Activated CD4-positive, alpha-beta T cell treated with anti-CD3 and anti-CD28 coated beads for 1 hour (primary cell): ENCODE measurements at regions not wholly inside any gene's neighbourhood (a gene's known extent, or its start where the extent isn't known, plus 50 kb on each side); places are given as distances from the start of the nearest gene placed in this dataset.
"Not testable (repeated sequence)": the region's sequence is repeated elsewhere in the genome, so short reads cannot be mapped to it uniquely, and the experiment has no call there.

Experiments used
- DNase-seq: peaks from one replicate; pipeline ENCODE4 v3.0.0-alpha.2; 2020

DNA sequence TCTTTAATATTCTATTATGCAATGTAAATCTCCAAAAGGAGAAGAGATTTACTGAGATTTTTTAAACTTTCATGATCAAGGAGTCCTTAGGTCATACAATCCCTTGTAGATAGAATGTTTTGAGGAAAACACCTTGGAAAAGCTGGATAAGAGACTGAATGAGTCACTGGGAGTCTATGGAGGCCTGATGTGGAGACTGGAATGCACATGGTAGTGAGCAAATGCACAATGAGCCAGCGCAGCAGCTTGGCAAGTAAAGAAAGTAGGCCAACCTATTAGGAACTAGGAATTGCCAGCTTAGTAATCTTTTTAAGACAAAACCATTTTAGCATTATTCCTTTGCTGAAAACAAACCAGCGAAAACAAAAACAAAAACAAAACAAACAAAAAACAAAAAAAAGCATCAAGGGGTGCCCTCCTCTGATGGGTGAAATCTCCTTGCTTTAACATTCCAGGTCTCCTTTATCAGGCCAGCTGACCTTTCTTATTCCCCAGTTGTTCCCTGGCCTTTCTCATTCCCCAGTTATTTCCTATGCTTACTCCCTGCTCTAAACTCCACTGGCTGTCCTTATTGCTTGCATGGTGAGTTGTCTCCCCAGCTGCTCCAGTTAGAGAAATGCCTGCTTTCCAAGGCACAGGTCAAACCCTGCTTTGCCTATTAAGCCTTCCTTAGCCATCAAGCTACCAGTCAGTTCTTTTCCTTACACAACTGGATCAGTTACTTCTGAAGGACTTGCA, 135.8 kb downstream of the PLCE1 start:
- no peak for DNase-seq

DNA sequence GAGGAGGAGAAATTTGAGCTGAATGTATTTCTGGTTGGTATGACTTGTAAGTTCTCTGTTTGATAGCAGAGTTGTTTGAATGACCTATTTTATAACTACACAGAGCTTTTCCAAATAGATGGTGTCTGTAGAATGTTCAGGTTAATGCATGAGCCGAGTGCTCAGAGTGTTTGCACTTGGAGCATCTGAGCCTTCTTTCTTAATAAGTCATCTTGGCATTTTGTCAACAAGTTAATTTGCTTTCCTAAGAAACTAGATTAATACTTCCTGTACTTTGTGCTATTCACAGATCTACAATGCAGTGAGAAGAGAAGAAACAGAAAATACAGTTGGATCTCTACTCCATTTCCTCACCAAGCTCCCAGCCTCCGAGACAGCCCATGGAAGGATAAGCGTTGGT, 138.2 kb downstream of the PLCE1 start:
- DNase-seq: no peak

DNA sequence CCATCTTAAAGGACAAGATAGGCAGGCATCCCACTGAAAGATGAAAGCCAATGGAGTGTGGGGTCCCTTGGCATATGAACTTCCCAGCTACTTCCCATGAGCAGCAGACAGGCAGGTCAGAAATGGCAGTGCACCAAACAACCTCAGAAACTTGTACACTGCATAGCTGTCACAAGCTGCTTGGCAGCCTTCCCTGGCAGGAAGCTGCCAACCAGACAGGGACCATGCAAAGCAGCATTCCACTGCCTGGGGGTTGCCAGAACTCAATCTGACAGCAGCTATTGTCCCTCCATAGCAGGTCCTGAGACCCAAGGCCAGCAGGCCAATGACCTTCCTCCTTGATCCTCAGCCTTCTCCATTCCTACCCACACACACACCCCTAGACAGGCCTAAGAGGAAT, 139.5 kb downstream of the PLCE1 start:
- no peak for DNase-seq

DNA sequence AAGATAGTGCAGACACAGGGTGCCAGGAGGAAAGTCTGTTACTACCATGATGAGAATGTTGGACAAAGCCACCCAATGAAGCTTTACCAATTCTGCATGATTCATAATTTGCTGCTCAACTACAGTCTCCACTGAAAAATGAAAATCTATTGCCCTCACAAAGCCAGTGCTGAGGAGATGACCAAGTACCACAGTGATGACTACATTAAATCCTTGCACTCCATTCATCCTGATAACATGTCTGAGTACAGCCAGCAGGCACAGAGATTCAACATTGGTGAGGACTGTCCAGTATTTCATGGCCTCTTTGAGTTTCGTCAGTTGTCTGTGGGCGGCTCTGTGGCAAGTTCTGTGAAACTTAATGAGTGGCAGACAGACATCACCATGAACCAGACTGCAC, 144.0 kb downstream of the PLCE1 start:
- no peak for DNase-seq

DNA sequence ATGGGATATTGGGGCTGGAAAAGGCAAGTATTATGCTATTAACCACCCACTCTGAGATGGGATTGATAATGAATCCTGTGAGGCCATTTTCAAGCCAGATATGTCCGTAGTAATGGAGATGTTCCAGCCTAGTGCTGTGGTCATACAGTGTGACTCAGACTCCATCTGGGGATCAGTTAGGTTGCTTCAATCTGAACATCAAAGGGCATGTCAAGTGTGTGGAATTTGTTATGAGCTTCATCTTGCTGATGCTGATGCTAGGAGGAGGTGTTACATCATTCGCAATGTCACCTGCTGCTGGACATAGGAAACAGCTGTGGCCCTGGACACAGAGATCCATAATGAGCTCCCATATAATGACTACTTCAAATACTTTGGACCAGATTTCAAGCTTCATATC, 144.7 kb downstream of the PLCE1 start:
- no peak for DNase-seq

DNA sequence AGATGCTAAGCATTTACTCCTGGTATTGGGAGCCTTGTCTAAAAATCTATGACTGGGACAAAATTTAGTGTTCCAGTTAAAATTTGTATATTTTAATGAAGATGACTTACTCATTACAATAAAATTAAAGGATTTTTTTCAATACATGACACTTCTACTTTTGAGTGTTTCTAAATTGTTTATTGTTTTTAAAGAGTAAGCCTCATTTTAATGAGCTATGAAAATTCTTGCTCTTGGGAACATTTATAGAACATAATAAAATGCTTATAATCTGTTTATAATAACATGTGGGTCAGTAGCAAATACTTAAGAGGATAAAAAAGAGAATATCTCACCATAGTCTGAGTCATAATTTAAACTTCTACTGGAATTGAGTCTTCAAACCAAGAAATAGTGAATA, 149.5 kb downstream of the PLCE1 start:
- DNase-seq: no peak

DNA sequence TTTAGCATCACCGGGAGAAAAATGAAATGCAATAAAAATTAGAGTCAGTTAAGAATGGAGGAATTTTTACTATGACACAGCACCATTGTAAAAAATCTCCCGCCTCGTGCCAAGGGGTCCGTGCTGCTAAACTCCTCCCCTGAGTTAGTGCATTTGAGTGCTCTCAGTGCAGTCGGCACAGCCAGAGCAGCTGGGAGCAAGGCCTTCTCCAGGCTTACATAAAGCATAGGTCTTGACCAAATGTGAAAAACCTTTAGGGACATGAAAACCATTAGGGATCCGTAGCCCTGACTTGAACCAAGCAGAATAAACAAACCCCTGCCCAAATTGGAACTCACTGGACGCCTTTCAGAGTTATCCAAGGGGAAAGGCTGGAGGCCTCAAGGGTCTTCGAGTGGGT, 152.6 kb downstream of the PLCE1 start:
- no peak for DNase-seq

DNA sequence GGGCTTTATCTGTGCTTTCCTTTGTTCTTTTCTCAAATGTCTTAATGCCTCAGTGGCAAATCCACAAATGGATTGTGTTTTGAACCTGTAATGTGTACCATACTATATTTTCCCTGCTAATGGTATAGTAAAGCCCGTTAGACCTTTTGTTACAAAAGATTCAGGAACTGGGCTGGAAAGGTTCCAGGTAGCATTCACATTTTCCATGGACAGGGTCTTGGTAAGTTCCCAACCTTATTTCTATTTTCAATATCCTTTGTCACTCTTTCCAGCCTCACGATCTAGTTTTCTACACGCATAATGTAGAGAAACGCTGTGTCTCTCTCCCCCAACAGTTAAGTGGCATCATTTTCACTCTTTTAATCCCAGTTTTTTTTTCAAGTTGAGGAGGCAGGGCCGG, 153.0 kb downstream of the PLCE1 start:
- no peak for DNase-seq

DNA sequence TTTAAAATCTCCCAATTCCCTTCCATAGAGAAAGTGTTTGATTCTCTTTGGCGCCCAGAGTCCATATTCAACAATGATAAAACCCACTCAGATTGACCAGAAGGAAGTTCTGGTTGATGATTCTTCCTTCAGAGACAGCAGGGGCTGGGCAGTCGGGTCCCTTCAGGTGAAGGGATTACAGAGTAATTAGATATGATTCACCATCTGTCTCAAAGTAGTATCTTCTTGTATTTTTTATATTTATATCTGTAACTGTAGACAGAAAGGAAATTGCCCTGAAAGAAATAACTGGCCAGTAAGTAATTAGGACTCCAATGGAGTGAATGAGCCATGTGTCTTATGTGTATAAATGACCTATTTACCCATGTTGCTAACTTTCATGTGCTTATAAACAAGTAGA, 156.0 kb downstream of the PLCE1 start:
- no peak for DNase-seq

DNA sequence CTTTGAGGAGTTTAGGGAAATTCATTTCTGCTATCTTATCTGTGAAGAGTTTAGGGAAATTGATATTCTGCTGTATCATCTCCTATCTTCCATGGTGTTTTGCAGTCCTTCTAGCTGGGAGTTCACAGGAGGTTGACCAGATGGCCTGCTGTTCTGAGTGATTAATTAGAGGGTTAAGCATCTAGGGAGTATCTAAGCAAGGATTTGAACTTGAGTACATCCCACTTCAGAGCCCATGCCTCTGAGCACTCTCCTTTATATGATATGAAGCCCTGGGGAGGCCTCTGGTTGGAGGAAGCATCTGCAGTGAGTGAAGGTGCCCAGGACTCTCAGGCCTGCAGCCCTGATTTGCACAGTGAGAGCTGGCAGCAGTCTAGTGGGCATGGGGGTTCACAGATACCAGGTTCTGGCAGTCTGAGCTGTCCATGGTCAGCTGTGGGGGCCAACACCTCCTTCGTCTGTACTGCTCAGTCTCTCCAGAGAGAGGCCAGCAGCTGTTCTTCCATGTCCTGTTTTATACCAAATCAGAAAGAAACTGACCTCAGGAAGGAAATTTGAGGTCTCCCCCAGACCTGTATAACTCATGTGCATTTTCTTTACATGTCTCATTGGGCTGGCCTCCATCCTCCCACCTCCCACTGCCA, 156.9 kb downstream of the PLCE1 start:
- no peak for DNase-seq

DNA sequence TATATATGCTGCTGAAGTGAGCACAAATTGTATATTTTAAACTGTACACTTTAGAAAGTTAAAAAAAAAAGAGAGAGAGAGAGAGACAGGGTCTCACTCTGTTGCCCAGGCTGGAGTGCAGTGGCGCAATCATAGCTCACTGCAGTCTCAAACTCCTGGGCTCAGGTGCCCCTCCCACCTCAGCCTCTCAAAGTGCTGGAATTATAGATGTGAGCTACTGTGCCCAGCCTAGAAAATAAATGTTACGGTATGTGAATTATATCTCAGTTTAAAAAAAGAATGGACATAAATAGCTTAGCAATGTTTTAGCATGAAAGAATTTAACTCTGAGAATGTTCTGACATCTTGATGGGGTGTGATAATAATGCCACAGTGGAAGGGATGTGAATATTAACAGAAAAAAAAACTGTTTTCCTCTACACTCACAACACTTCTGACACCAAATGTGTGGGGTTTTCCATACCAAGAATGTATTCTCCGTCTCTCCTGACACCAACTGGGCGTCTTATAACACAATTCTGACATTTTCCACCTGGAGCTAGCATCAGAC, 162.1 kb downstream of the PLCE1 start:
- no peak for DNase-seq

DNA sequence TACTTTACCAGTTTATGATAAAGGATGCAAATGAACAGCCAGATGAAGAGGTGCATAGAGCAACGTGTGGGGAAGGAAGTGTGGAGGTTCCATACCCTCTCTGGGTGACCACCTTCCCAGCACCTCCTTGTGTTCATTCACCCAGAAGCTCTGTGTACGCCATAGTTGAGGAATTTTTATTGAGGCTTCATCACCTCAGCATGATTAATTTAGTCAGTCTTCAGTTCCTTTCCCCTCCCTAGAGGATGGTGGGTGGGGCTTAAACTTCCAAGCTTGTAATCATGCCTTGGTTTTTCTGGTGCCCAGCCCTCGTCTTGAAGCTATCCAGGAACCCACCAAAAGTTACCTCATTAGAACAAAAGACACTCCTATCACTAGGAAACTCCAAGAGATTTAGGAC, 162.7 kb downstream of the PLCE1 start:
- DNase-seq: no peak

DNA sequence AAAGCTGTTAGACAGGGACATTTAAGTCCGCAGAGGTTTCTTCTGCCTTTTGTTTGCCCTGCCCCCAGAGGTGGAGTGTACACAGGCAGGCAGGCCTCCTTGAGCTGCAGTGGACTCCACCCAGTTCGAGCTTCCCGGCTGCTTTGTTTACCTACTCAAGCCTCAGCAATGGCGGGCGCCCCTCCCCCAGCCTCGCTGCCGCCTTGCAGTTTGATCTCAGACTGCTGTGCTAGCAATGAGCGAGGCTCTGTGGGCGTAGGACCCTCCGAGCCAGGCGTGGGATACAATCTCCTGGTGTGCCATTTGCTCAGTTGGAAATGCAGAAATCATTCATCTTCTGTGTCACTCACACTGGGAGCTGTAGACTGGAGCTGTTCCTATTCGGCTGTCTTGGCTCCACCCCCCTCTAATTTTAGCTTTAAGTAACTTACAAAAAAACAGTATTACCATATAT, 171.5 kb downstream of the PLCE1 start:
- not testable (repeated sequence) for DNase-seq

DNA sequence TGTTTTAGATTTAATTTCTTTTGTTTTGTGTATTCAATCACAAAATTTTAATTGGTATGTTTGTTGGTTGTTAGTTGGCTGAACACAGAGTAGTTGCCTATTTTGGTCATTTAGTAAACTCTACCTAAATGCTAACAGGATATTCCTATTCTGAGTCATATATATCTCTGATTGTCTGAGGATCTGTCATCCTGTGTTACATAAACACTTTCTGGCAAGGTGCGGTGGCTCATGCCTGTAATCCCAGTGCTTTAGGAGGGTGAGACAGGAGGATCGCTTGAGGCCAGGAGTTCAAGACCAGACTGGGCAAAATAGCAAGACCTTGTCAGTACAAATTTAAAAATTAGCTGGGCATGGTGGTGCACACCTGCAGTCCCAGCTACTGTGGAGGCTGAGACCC, 178.6 kb downstream of the PLCE1 start:
- no peak for DNase-seq

DNA sequence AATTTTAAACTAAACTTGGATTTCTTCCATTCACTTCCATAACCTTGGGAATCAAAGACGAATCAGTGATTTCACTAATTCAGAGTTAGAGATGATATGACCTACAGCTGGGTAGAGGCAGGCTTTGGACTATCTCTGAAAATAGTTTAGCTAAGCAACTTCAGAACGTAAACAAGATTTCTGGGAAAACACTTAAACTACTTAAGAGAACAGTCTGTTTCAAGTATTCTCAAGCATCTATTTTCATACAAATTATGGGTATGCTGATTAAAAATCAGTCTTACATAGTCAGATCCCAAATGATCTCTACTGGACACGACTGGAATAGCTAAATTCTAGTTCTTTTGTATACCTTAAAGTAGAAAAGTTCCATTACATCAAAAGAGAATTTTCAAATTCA, 179.9 kb downstream of the PLCE1 start:
- no peak for DNase-seq

DNA sequence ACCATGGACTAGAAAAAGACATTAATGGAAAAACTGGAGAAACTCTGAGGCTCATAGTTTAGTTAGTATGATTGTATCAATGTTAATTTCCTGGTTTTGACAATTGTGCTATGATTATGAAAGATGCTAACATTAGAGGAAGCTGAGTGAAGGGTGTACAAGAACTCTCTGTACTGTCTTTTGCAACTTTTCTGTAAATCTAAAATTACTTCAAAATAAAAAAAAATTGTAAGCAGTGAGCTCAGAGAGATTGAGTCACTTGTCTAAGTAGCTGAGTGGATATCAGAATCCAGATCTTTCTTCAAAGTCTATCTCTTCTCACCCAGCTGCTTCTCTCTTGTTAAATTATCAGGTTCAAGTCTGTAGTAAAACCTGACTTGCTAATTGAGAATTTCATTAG, 181.1 kb downstream of the PLCE1 start:
- DNase-seq: no peak

DNA sequence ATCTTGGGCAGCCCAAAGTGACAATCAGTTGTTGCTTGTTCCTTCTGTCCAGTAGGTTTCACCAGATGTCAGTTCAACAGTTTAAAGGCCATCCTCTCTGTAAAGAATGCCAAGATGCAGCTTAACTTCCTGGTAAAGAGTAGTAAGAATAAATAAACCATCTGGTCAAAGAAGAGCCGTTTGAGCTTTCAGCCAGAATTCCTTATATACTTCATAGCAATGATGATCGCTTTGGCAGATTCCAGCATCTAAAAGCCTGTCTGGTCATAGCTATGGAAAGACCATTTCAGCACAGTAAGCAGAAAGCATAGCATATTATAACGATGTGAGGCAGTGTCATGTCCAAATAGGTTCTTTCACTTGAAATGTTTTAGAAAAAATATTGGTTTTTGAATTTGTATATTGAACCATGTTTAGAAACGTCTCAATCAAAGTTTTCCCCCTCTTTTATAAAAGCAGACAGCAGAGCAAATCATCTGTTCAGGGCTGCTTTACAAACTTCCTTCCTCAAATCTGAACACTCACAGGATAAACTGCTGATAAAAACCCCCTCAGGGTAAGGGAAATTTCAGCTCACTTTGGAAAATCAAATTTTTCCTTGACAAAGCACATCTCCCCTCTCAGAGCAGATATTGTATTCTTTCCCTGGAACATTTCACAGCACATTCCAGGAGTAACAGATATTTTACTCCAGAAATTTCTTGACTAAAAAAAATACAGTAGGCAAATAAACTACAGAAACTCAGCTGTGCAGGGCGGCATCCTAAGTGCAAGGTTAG, 184.1 kb downstream of the NOC3L start:
- DNase-seq: no peak

DNA sequence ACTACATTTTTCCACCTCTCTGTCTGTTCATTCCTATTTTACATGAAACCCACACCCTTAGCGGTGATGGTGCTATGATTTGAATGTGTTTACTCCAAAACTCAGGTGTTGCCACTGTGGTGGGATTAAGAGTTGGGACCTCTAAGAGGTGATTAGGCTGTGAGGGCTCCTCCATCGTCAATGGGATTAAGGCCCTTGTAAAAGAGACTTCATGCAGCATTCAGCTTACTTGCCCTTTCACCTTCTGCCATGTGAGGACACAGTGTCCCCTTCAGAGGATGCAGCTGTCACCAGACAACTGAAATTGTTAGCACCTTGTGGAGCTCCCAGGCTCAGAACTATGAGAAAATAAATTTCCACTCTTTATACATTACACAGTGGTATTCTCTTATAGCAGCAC, 182.2 kb downstream of the NOC3L start:
- no peak for DNase-seq

DNA sequence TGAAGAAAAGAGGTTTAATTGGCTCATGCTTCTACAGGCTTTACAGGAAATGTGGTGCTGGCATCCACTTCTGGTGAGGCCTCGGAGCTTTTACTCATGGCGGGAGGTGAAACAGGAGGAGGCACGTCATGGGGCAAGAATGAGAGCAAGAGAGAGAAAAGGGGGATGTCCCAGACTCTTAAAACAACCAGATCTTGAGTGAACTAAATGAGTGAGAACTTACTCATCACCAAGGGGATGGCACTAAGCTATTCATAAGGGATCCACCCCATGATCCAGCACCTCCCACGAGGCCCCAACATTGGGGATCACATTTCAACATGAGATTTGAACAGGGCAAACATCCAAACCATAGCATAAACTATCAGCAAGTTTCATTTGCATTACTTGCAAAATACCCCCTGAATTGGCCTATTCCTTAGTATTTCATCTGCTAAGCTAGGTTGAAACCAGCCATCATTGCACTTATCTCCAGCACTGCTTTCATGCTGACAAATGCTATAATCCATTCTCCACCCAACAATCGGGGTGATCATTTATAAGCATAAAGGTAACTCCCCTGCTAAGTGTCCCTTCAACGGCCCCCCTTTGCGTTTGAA, 179.0 kb downstream of the NOC3L start:
- DNase-seq: no peak

DNA sequence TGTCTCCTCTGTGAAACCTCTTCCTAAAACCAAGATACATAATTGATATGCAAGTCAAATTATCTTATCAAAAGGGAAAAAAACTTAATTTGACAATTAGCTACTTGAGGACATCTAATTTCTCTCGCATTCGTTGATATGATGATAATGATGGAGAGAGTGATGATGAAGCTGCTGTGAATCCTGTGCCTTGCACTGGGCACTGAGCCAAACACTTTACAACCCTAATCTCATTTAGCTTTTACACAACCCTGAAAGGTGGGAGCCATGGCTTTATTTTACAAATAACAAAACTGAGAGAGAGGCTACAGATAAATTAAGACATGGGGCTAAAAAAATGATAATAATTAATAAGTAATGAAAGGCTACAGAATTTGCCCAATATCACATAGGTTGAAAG, 176.0 kb downstream of the NOC3L start:
- no peak for DNase-seq

DNA sequence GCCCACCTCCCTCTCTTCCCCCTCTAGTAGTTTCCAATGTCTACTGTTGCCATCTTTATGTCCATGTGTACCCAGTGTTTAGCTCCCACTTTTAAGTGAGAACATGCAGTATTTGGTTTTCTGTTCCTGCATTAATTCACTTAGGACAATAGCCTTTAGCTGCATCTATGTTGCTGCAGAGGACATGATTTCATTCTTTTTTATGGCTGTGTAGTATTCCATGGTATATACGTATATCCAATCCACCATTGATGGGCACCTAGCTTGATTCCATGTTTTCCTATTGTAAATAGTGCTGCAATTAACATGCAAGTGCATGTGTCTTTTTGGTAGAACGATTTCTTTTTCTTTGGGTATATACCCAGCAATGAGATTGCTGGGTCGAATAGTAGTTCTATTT, 170.4 kb downstream of the NOC3L start:
- DNase-seq: no peak

DNA sequence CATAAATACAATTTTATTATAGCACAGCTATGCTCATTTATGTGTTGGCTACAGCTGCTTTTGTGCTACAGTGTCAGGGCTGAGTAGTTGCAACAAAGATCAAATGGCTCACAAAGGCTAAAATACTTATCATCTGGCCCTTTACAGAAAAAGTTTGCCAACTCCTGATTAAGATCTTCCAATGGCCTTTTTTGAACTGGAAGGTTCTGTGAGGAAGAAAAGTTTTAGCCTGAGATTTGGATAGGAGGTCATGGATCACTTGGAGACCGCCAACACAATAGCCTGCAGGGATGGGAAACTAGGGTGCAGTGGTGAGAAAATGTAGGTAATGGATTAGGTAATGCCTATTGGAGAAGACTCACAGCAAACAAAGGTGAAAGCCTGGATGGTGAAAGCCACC, 169.8 kb downstream of the NOC3L start:
- DNase-seq: no peak

DNA sequence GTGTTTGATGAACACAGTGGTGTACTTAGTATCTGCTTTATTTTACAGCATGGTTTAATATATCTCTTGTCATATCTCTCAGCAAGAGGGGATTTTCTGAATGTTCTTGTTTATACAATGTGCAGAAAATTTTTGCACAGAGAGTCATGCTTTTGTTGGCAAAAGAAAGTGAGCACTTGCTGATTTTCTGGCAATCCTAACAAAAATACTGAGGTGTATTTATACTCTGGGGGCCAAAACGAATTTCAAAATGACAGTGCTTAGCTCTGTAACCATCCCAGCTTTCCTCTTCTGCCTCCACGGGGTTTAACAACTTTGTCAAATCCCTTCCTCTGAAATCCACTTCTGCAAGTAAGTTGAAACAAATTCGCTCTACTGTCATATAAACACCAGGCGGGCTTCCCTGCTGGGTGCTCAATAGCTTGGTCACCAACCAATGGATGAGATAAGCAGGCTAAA, 169.2 kb downstream of the NOC3L start:
- no peak for DNase-seq
